Adipose tissue (tissue), 3 donors: ENCODE measurements at regions not wholly inside any gene's neighbourhood (a gene's known extent, or its start where the extent isn't known, plus 50 kb on each side); places are given as distances from the start of the nearest gene placed in this dataset.

Experiments
- H3K27ac ChIP-seq: one replicate; pipeline ENCODE4 v1.5.1; 2013; ENCODE audit warnings: low read depth, low read length
- WGBS, 3 donors: extraction: QIAGEN DNeasy Blood & Tissue Kit; methylation state at CpG; one replicate each; pipeline ENCODE4 v1.1.7; 2013; 5-methylcytosine and 5-hydroxymethylcytosine counted together
- donor health status: healthy with polysubstance abuse.
- donor health status: Bipolar disorder and iron deficiency.
- donor health status: healthy.

DNA sequence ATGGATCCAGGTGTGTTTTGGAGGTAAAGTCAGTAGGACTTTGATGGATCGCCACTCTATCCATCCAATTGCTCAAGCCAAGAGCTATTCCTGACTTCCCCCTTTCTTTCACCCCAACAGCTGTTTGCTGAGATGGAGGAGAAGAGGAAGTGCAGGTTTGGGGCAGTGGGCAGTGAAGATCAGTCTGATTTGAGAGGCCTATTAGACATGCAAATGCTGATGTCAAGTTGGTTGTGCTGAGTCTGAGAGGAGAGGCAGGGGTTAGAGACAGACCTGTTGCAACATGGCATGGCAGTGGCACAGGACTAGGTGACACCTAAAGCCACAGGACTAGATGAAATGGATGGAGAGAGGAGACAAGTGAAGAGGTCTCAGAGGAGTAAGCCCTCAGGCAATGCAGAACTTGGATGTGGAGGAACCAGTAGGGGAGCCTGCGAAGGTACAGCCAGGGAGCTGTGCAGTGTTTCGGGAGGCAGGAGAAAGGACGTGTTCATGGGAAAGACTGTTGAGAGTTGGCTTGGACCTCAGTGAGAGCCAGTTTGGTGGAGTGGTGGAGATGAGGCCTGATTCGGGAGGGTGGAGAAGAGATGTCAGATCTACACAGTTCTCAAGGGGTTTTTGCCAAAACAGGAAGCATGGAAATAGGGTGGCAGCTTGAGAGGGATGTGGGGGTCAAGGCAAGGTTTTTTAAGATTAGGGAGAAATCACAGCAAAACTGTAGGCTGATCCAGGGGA, 175.0 kb downstream of the MACROH2A1 start:
- no peak overlapping the region for H3K27ac ChIP-seq
- WGBS, 3 donors = 56 to 63% (median 62%) methylated on average over 5 of the region's 5 CpGs

DNA sequence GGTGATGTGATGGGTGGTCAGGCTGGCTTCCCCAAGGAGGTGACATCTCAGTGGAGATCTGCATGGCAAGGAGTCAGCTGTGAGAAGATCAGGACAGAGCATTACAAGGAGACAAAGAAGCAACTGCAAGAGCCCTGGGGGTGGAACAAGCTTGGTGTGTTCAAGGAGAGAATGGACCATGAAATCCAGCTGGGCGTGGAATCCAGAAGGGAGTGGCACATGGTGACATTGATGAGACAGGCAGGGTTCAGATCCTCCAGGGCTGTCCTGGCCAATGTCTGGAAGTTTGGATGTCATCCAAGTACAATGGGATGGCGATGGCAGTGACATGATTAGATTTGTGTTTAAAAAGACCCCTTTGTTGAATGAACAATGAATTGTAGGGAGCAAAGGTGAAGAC, 175.6 kb downstream of the MACROH2A1 start:
- WGBS, 3 donors = 75 to 89% (median 88%) methylated on average over 2 of the region's 2 CpGs
- H3K27ac ChIP-seq = no peak overlapping the region

DNA sequence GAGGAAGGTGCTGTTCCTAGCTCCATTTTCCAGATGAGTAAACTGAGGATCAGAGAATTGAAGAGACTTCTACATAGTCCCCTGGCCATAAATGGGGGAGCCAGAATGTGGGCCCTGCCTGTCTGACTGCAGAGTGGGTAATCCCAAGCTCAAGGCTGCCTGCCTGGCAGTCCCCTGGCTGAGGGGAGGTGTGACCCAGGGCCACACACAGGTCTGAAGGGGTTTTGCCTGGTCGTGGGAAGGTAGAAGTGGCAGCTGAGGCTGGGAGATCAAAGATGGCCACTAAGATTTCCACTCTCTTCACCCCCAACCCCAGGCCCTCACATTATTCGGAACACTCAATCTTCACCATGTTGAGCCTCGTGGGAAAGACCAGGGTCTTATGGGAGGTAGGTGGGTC, 176.3 kb downstream of the MACROH2A1 start:
- no peak overlapping the region for H3K27ac ChIP-seq
- WGBS, 3 donors = 77 to 93% (median 83%) methylated on average over 3 of the region's 3 CpGs

DNA sequence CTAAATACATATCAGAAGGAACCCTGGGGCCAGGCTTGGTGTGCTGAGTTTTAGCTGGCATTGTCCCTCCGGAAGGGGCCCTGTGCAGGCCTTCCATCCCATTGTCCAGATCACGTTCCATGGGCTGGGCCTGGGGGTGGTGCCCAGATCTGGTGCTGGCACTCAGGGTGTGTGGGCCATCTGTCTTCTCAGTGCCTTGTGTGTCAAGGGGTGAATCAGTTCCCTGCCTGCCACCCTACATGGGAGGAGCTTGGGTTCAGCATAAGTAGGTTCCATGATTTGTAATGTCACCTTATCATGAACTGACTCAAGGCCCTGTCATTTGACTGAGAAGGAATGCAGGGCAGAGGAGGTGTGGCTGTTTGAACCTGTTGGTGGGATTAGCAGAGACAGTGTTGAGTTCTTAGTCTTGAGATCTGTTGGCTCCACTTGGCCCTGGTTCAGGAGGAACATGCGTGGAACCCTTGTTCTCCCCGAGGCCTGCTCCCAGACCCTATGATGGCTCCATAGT, 176.8 kb downstream of the MACROH2A1 start:
- 95 to 97% (median 96%) methylated on average over 4 of the region's 4 CpGs for WGBS, 3 donors

DNA sequence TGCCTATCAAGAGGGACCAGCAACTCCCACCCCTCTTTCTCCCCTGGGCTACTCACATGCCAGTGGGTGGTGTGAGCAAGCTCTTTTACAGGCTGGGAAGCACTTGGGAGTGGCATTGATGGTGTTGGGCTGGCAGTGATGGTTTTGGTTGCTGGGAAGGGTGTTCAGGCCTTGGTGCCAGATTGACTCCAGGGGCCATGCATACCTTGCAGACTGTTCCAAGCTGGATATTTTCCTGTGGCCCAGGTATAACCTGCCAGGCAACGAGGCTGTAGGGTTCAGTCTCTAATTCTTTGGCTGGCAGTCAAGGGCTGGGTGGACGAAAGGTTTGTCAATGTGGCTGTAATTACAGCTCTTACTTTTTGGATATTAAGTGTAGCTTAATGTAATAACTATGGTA, 177.3 kb downstream of the MACROH2A1 start:
- 88 to 89% (median 88%) methylated on average over 2 of the region's 2 CpGs for WGBS, 3 donors

More for the DNA sequence above, 176.8 kb downstream of the MACROH2A1 start:
- no peak overlapping the region for H3K27ac ChIP-seq

DNA sequence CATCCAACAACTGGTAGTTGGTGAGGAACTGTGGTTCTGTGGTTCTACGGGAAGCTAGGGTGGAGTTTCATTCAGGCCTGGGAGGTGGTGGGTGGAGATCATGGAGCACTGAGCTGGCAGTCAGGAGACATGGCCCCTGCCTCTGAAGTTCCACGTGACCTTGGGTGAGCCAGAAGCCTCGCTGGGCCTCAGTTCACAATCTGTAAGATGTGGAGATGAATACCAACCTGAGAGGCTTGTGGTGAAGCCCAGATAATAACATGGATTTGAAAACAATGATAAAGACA, 177.9 kb downstream of the MACROH2A1 start:
- WGBS, 3 donors = 79 to 84% (median 82%) methylated on average over 3 of the region's 3 CpGs
- H3K27ac ChIP-seq = no peak overlapping the region

More for the DNA sequence above, 177.3 kb downstream of the MACROH2A1 start:
- H3K27ac ChIP-seq = no peak overlapping the region

DNA sequence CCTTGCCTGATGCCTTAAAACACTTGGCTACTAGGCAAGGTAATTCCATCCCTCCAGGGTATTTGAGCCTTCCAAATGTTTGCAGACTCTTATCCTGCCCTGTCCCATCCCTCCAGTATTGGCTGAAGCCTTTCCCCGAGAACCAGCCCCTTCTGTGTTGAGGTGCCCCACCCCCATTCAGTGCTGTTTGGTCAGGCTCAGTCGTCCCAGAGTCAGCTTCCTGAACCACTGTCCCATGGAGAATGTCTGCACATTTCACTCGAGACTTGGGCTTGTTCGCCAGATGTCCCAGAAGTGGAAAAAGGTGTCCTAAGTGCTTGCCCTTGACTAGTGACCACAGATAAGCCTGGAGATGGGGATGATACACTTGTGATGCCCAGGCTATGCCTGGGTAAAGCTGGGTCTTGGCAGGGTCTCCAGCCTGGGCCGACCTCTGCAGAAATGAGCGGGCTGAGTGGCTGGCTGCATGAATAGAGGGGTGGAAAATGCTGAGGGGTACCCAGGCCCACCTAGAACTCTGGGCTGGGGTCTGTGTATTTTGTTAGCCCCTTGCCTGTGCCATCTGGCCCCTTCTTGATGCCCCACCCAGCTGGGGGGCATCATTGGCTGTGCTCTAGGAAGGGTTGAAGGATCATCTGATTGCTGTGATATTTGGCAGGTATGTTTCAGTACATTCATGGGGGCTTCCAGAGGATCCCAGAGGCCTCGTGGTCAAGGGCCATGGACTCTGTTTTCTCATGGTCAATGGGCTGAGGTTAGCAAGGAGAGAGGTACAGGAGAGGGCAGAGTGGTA, 178.4 kb downstream of the MACROH2A1 start:
- WGBS, 3 donors = 84 to 90% (median 87%) methylated on average over 7 of the region's 7 CpGs
- no peak overlapping the region for H3K27ac ChIP-seq

DNA sequence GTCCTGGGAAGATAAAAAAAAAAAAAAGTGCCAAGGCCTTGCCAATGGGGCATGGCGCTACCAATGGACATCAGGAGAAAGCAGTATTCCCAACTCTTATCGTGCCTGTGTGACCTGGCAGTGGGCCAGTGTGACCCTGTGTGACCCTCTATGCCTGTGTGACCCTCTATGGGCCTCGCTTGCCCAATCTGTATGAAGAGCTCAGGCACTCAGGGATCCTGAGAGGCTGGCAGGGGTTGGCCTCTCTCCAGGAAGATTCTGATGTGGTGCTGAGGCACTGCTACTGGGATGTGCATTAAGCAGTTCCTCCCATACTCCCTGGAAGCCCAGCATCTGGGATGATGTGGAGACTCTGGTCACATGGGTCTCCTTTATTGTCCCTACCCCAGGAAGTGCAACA, 179.2 kb downstream of the MACROH2A1 start:
- no peak overlapping the region for H3K27ac ChIP-seq
- 67 to 77% (median 74%) methylated on average over 3 of the region's 3 CpGs for WGBS, 3 donors

DNA sequence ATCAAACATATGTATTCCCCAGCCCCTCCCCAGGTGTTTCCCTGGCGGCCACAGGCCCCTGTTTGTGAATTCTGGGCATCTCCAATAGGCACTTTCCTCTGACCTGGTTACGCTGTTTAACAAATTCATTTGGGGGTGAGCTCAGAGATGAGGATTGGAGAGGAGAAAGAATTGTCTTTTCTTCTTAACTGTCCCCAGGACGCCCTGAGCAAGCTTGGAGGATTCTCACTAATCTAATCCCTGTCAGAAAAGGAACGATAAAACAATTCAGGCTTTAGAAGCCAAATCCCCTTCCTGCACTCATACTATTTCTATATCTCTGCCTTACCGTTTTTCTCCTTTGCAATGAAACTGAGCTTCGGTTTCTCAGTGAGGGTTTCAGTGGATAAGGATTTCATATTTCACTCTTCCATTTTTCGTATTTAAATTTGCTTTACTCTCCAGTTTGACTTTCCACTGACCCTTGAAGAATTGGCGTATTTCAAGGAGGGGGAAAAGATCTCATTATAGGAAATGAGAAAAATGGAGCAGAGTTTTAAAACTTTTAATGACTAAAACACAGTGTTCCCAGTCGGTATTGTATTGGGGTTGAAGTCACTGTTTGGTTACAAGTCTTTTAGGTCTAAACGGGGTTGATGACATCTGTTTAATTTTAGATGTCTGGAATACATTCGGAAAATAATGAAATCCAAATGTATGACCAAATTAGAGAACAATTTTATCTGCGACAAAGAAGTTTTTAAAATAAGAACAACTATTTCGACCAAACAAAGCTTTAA, 180.1 kb downstream of the MACROH2A1 start:
- WGBS, 3 donors = 70 to 76% (median 71%) methylated on average over 13 of the region's 13 CpGs
- H3K27ac ChIP-seq = no peak overlapping the region

DNA sequence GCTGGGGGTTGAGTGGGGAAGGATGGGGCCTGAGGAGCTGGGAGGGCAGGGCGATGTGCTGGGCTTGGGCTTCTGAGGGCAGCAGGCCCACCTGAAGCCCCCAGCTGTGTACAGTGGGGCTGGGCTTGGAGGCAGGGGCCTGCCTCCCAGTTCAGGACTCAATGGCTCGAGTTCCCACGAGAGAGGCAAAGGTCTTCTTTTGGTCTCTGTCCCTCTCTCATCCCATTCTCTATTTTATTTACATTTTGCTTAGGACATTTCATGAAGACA, 180.6 kb downstream of the MACROH2A1 start:
- H3K27ac ChIP-seq = no peak overlapping the region

DNA sequence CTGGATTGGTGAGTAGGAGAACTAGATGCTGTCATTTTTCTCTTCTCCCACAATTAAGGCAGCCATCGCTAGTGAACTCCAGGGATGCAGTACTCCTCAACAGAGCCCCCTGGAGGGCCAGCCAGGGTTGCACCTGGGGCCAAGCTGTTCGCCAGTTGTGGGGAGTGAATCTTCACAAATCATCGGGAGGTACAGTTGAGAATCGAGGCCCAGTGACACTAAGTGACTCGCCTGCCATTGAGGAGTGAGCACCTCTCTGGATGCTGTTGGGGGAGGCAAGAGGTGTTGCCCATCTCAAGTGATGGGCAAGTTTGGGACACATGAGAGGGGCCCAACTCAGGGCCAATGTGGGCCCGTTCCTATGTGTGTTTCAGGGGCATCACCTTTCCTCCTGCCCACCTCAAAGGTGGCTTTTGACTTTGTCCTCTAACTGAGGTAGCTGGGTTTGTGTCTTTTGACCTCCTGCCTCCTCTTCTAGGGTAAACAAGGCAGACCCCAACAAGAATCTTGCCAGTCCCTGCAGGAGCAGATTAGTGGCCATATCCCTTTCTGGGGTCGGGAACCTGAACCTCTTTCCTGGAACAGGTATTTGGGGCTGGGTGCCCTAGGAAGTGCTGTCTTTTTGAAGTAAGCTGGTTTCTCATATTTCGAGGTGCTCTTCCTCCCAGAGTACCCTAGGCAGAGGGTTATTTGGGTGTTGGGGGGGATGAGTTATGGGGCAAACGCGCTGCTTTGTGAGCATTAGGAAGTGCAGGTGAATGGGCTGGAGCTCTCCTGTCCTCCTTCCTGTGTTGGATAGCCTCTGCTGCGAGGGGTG, 181.2 kb downstream of the MACROH2A1 start:
- 79 to 97% (median 95%) methylated on average over 11 of the region's 11 CpGs for WGBS, 3 donors
- no peak overlapping the region for H3K27ac ChIP-seq

More for the DNA sequence above, 180.6 kb downstream of the MACROH2A1 start:
- WGBS, 3 donors = 85 to 100% (median 89%) methylated on average over 3 of the region's 3 CpGs

DNA sequence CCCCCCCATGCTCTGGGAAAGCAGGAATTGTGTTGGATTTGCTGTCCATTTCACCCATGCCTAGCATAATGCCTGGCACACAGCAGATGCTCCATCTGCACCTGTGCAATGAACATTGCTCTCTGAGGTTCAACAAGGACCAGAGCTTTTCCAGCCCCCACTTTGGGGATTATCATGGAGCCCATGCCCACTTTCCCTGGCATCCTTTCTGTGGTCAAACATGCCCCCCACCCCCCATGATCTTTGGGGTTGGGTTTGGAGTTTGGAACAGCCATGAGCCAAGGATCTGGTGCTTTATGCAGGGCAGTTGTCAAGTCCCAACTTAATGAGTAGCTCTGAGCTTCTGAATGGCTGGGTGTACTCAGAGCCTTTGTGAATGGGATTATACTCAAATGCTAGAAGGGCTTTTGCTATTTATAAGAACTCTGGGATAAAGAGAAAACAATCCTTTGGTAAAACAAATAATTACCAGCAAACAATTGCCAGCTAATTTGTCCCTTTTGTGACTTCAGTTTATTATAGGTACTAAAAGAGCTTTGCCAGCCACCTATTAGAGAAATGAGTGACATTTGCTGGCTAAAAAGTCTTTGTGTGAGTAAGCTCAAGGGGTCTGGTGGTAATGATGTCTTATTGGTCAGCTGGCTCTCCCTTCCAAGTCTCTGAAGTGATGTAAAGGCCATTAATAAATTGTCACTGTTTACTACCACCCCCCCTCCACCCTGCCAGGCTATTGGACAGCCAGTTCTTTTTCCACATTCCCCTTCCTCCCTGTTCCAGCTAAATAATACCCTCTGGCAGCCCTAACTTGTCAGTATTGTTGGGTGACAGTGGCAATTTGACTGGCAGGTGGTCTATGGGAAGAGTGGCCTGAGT, 182.3 kb downstream of the MACROH2A1 start:
- H3K27ac ChIP-seq = no peak overlapping the region

DNA sequence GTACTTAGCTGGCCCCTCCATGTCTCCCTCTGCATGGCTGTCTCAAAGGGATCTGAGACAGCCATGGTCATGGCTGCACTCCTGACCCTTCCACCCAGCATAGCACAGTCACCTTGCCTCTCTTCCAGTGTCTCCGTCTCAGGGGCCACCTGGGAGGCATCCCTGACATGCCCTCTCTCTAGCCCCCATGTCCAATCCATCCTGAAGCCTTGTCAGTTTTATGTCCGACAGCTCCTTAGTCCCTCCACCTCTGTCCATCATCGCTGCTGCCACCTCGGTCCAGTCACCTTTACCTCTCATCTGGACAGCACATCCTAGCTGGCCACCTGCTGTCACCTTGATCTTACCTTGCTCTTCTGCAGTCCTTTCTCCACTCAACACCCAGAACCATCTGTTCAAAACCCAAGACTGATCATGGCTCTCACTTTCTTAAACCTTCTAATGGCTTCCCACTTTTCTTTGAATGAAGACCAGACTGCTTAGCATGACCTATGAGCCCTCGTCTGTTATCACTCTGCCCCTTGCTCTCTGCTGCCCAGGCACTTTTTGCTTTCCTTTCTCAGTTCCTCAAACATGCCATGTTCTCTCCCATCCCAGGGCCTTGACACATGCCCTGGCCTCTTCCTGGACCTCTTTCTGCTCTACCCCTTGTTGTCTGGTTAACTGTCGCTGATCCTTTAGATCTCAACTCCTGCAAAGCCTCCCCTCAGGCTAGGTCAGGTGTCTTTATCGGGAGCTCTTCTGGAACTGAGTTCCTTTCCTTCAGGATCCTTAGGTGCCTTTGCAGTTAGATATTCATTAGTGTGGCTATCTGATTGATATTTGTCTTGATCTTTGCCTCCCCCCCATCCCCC, 181.8 kb upstream of the PITX1 start:
- 74 to 84% (median 81%) methylated on average over 7 of the region's 7 CpGs for WGBS, 3 donors
- no peak overlapping the region for H3K27ac ChIP-seq

DNA sequence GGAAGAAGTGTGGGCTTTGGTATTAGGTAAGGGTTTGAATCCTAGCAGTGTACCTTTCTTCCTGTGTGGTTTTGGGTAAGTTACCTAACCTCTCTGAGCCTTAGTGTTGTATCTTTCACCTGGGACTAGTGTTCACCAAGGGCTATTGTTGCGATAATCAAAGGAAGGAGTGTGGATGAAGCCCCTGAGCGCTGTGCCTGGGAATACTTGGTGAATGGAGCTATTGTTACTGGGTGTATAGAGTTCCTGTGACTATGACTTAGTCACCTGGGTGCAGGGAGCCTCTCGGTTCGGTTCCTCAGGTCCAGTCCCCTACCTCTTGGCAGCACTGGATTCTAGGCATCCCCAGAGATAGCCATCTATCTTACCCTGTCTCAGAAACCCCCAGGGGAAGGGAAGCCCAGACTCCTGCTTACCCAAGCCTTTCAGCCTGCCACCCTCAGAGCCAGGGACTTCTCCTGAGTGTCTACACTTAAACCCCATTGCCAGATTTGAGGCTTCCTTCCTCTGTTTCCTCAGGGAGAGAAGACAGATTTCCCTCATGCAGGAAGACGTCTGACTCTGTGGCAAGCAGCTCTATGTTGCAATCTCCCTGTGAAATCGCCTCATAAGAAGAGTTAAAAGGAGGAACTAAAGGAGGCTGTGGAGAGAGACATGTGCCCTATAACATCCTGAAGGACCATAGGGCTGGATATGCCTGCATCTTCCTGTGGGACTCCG, 181.0 kb upstream of the PITX1 start:
- H3K27ac ChIP-seq = no peak overlapping the region
- WGBS, 3 donors = 38 to 49% (median 45%) methylated on average over 7 of the region's 7 CpGs

DNA sequence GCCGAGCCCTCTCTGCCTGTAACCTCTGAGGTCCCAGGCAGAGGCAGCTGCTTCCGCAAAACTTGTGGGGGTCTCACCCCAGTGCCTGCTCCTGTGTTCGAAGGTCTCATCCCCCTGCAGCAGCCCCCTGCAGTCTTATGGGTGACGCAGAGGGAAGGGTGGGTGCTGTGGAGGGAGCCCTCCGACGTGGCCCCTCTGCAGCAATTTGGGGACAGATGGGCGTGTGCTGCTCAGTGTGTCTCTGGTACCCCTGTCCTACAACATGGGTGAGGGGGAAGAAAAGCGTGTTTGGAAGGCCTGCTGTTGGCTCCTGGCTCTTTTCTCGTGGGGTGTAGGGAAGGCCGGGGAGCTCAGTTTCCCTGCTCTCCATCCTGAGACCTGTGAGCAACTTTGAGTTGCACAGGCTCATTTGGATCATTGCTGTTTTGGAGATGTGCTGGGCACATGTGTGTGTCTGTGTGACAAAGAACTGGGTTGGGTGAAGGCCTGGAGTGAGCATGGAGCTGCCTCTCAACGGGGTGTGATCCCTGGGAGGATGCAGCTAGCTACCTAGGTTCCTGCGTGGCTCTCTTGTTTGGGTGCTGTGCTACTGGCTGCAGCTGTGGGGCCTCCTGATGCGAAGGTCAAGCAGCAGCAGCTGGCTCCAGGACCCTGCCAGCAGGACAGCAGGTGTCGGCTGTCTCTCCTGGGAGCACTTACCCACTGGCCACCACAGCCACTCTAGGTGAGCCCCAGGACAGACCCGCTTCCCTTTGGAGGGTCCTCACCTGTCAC, 179.6 kb upstream of the PITX1 start:
- WGBS, 3 donors = 59 to 88% (median 87%) methylated on average over 15 of the region's 15 CpGs
- no peak overlapping the region for H3K27ac ChIP-seq

DNA sequence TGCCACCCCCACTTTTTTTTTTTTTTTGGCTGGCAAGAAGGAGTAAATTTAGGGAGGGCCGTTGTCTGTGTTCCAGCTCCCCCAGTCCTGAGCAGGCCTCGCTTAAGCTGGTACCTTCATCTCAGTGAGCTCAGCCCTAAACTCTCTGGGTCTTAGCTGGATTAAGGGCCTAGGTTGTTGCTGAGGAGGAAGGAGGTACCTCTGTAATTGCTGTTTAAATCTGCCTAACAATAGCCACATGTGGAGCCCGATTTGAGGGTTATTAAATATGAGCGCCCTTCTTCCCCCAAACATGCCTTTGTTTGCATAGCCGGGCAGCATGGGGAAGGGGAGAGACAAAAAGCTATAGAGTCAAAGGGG, 179.0 kb upstream of the PITX1 start:
- H3K27ac ChIP-seq = no peak overlapping the region
- WGBS, 3 donors = 73 to 82% (median 81%) methylated on average over 5 of the region's 5 CpGs
